ENCODE measurements at regions not wholly inside any gene's neighbourhood (a gene's known extent, or its start where the extent isn't known, plus 50 kb on each side); places are given as distances from the start of the nearest gene placed in this dataset.

DNA sequence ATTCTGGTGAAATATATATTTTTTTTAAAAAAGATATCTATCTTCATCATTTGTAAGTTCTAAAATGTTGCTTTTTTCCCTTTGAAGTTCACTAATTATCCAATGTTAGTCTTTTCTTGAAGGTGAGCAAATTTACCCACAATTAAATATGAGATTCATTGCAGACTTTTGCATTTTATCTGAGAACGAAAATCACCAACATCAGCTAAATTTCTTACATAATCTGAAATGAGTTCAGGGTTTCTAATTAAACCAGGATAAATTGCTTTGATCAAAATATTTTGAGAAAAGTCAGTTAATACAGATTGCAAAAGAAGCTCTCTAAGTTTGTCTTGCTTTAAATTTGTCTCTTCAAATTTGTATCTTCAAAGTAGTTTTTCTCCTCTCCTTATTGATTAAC, 486.4 kb upstream of the FSTL5 start:
- no peak for TF ChIP-seq CTCF (conservative IDR thresholded peaks at IDR 0.05)
- TF ChIP-seq ZFX (IDR thresholded peaks at IDR 0.05), result no peak
- no peak overlapping the region for H3K27ac ChIP-seq

DNA sequence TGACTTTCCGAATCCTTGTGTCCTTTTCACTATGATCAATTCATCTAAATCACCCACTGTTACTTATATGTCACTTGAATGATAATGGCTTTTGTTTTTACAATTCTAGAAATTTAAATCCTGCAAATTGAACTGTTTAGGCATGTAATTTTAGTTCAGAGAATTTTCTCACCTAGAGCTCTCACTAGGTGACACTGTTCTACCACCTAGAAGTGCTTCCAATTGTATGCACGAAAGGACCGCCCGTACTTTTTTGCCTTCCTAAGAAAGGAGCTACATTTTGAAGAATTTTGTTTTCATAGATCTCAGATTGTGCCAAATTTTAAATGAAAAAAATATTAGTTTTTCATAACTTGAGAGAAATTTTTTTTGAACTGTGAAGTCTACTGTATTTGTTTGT, 481.6 kb upstream of the FSTL5 start:
- H3K27ac ChIP-seq, result no peak overlapping the region
- TF ChIP-seq ZFX (IDR thresholded peaks at IDR 0.05) (no peak), CTCF (conservative IDR thresholded peaks at IDR 0.05) (peak; percentile 69)

- TF ChIP-seq CTCF (conservative IDR thresholded peaks at IDR 0.05), result no peak
- no peak for TF ChIP-seq ZFX (IDR thresholded peaks at IDR 0.05)
- H3K27ac ChIP-seq, result no peak overlapping the region
These were observed 480.5 kb upstream of the FSTL5 start for GRCh38 chr4:162644346-162644745.

DNA sequence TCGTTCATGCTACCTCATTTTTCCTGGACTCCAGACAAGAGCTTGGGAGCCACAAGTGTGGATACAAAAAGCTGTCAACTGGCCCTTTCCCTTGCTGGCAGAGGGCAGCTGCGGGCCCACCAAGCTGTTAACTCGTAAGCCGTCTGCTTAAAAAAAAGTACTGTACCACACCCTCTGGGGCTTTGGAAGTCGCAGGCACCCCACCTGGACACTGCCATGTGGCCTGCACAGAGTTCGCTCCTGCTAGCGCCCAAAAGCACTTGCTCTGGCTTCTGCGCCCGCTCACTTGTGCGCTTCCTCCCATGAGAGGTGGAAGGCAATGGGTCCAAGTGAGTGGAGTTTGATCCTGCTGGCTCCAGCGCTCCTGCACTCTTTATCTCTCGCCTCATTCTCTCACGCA, 476.4 kb upstream of the FSTL5 start:
- no peak for TF ChIP-seq ZFX (IDR thresholded peaks at IDR 0.05)
- no peak for TF ChIP-seq CTCF (conservative IDR thresholded peaks at IDR 0.05)
- H3K27ac ChIP-seq, result no peak overlapping the region

GRCh38 chr4:162634390-162634789, 470.6 kb upstream of the FSTL5 start:
- TF ChIP-seq CTCF (conservative IDR thresholded peaks at IDR 0.05) (no peak; the same call in 1 of the 2 replicates), ZFX (IDR thresholded peaks at IDR 0.05) (no peak)
- no peak overlapping the region for H3K27ac ChIP-seq

DNA sequence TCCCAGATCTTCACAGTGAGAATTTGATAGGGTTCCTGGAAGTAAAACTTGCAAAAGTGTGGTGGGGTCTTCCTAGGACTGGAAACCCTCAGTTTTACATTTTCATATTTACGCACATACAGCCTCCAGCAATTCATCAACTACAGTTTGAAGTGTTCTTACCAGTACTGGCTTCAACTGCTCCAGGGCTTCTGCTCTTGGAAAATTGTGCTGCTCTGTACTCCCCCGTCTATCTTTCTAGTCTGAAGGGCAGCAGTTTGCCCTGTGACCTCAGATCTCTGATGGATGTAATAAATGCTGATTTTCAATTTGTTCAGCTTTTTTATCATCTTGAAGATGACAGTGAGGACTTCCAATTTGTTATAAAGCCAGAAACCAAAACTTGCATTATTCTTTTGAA, 458.9 kb upstream of the FSTL5 start:
- TF ChIP-seq ZFX (IDR thresholded peaks at IDR 0.05), result no peak
- no peak for TF ChIP-seq CTCF (conservative IDR thresholded peaks at IDR 0.05)
- H3K27ac ChIP-seq, result no peak overlapping the region

- no peak overlapping the region for H3K27ac ChIP-seq
- TF ChIP-seq ZFX (IDR thresholded peaks at IDR 0.05), result no peak
- no peak for TF ChIP-seq CTCF (conservative IDR thresholded peaks at IDR 0.05)
These were observed 446.3 kb upstream of the FSTL5 start for GRCh38 chr4:162610116-162610515.
